IPS DF 6.9 (cell line): ENCODE measurements at regions not wholly inside any gene's neighbourhood (a gene's known extent, or its start where the extent isn't known, plus 50 kb on each side); places are given as distances from the start of the nearest gene placed in this dataset.
"Not testable (repeated sequence)": the region's sequence is repeated elsewhere in the genome, so short reads cannot be mapped to it uniquely, and the experiment has no call there.

Experiments used
- DNase-seq: peaks from one replicate; pipeline ENCODE4 v3.0.0-alpha.2; 2013; ENCODE audit warnings: low read depth, low spot score
- H3K27ac ChIP-seq: one replicate; pipeline ENCODE4 v1.5.1; 2013; ENCODE audit warnings: low read length, control low read depth
- H3K27me3 ChIP-seq: 2 replicates; pipeline ENCODE4 v1.6.1; 2013; ENCODE audit warnings: mild to moderate bottlenecking, low read length; ENCODE audit not compliant: control insufficient read depth, insufficient read depth
- H3K36me3 ChIP-seq: 2 replicates; pipeline ENCODE4 v1.6.1; 2013; ENCODE audit warnings: low read length; ENCODE audit not compliant: control insufficient read depth, insufficient read depth
- H3K4me1 ChIP-seq: 2 replicates; pipeline ENCODE4 v1.6.1; 2013; ENCODE audit warnings: low read length; ENCODE audit not compliant: control insufficient read depth, insufficient read depth
- H3K4me3 ChIP-seq: 2 replicates; pipeline ENCODE4 v1.5.1; 2013; ENCODE audit warnings: mild to moderate bottlenecking, low read length
- H3K9me3 ChIP-seq: 2 replicates; pipeline ENCODE4 v1.6.1; 2013; ENCODE audit warnings: low read length, inconsistent platforms; ENCODE audit not compliant: control insufficient read depth, insufficient read depth
- WGBS: extraction: QIAGEN DNeasy Blood & Tissue Kit; methylation state at CpG from one replicate; pipeline ENCODE4 v1.1.7; 2013; ENCODE audit warnings: mixed read lengths, missing lambda C conversion rate; ENCODE audit not compliant: insufficient read length, insufficient coverage; 5-methylcytosine and 5-hydroxymethylcytosine counted together

- H3K9me3 ChIP-seq = no peaks in the 10 kb centered on the region; the same call in 1 of the 2 replicates
- H3K4me3 ChIP-seq = no peak overlapping the region
- H3K27me3 ChIP-seq = no peaks in the 10 kb centered on the region
- H3K36me3 ChIP-seq = no peaks in the 10 kb centered on the region
- no peaks in the 10 kb centered on the region for H3K4me1 ChIP-seq
- WGBS = no CpG with 5 or more reads among the region's 2 CpGs
- no peak for DNase-seq
- no peak overlapping the region for H3K27ac ChIP-seq
Measured at GRCh38 chr3:193040836-193041672, 123.4 kb upstream of the MB21D2 start.

GRCh38 chr3:193046371-193046770, 128.7 kb upstream of the MB21D2 start:
- no peak for DNase-seq
- no peaks in the 10 kb centered on the region; the same call in 1 of the 2 replicates for H3K27me3 ChIP-seq
- no peaks in the 10 kb centered on the region; the same call in 1 of the 2 replicates for H3K4me1 ChIP-seq
- no peaks in the 10 kb centered on the region for H3K9me3 ChIP-seq
- no peaks in the 10 kb centered on the region for H3K36me3 ChIP-seq
- no peak overlapping the region for H3K4me3 ChIP-seq
- no CpG with 5 or more reads among the region's 5 CpGs for WGBS
- H3K27ac ChIP-seq = no peak overlapping the region

- H3K4me1 ChIP-seq, H3K4me3 ChIP-seq, DNase-seq, H3K9me3 ChIP-seq, H3K27me3 ChIP-seq, H3K27ac ChIP-seq, H3K36me3 ChIP-seq: not testable (repeated sequence)
- no CpG with 5 or more reads among the region's 1 CpG for WGBS
Measured at GRCh38 chr3:193047461-193047860, 129.8 kb upstream of the MB21D2 start.

- no CpG with 5 or more reads among the region's 1 CpG for WGBS
- H3K36me3 ChIP-seq = no peaks in the 10 kb centered on the region
- no peaks in the 10 kb centered on the region; the same call in 1 of the 2 replicates for H3K4me1 ChIP-seq
- H3K27ac ChIP-seq = no peak overlapping the region
- H3K9me3 ChIP-seq = no peaks in the 10 kb centered on the region
- no peak overlapping the region for H3K4me3 ChIP-seq
- H3K27me3 ChIP-seq = no peaks in the 10 kb centered on the region; the same call in 1 of the 2 replicates
- DNase-seq = no peak
Measured at GRCh38 chr3:193048127-193048526, 130.5 kb upstream of the MB21D2 start.

- DNase-seq = no peak
- WGBS = no CpG with 5 or more reads among the region's 4 CpGs
- H3K9me3 ChIP-seq = no peaks in the 10 kb centered on the region
- H3K27ac ChIP-seq = no peak overlapping the region
- no peaks in the 10 kb centered on the region for H3K36me3 ChIP-seq
- H3K4me1 ChIP-seq = no peaks in the 10 kb centered on the region; the same call in 1 of the 2 replicates
- no peaks in the 10 kb centered on the region; the same call in 1 of the 2 replicates for H3K27me3 ChIP-seq
- no peak overlapping the region for H3K4me3 ChIP-seq
Measured at GRCh38 chr3:193049935-193050334, 132.3 kb upstream of the MB21D2 start.

GRCh38 chr3:193051314-193051713, 133.7 kb upstream of the MB21D2 start:
- Histone ChIP-seq H3K4me1 (no peaks in the 10 kb centered on the region; the same call in 1 of the 2 replicates), H3K27me3 (no peaks in the 10 kb centered on the region; the same call in 1 of the 2 replicates), H3K4me3 (no peak overlapping the region), H3K27ac (no peak overlapping the region), H3K9me3 (no peaks in the 10 kb centered on the region), H3K36me3 (no peaks in the 10 kb centered on the region)
- no CpG with 5 or more reads among the region's 4 CpGs for WGBS
- no peak for DNase-seq

- H3K36me3 ChIP-seq = no peaks in the 10 kb centered on the region
- no peaks in the 10 kb centered on the region; the same call in 1 of the 2 replicates for H3K27me3 ChIP-seq
- WGBS = no CpG with 5 or more reads among the region's 8 CpGs
- no peak overlapping the region for H3K4me3 ChIP-seq
- H3K27ac ChIP-seq = no peak overlapping the region
- H3K9me3 ChIP-seq = no peaks in the 10 kb centered on the region
- H3K4me1 ChIP-seq = no peaks in the 10 kb centered on the region; the same call in 1 of the 2 replicates
- DNase-seq = no peak
Measured at GRCh38 chr3:193052354-193053045, 134.8 kb upstream of the MB21D2 start.

GRCh38 chr3:193053046-193053435, 135.4 kb upstream of the MB21D2 start:
- no peaks in the 10 kb centered on the region for H3K4me1 ChIP-seq

GRCh38 chr3:193055352-193055751, 137.7 kb upstream of the MB21D2 start:
- Histone ChIP-seq H3K4me3 (no peak overlapping the region), H3K9me3 (no peaks in the 10 kb centered on the region), H3K4me1 (no peaks in the 10 kb centered on the region), H3K36me3 (no peaks in the 10 kb centered on the region), H3K27ac (no peak overlapping the region), H3K27me3 (no peaks in the 10 kb centered on the region)
- no peak for DNase-seq
- no CpG with 5 or more reads among the region's 10 CpGs for WGBS

More at GRCh38 chr3:193053046-193053435, 135.4 kb upstream of the MB21D2 start:
- no peaks in the 10 kb centered on the region for H3K9me3 ChIP-seq
- H3K36me3 ChIP-seq = no peaks in the 10 kb centered on the region
- no peak overlapping the region for H3K4me3 ChIP-seq
- DNase-seq = no peak
- H3K27ac ChIP-seq = no peak overlapping the region
- H3K27me3 ChIP-seq = no peaks in the 10 kb centered on the region; the same call in 1 of the 2 replicates

- Histone ChIP-seq H3K27ac (no peak overlapping the region), H3K9me3 (no peaks in the 10 kb centered on the region), H3K4me3 (no peak overlapping the region), H3K36me3 (no peaks in the 10 kb centered on the region), H3K4me1 (no peaks in the 10 kb centered on the region), H3K27me3 (no peaks in the 10 kb centered on the region)
- WGBS = no CpG with 5 or more reads among the region's 2 CpGs
- DNase-seq = no peak
Measured at GRCh38 chr3:193057616-193058015, 140.0 kb upstream of the MB21D2 start.
